Mammary epithelial cell (primary cell): ENCODE measurements at regions not wholly inside any gene's neighbourhood (a gene's known extent, or its start where the extent isn't known, plus 50 kb on each side); places are given as distances from the start of the nearest gene placed in this dataset.

Source experiments
- CTCF ChIP-seq, 2 donors: IDR thresholded peaks in 1 of 2; conservative IDR thresholded peaks in 1 of 2; 2 replicates each; pipeline ENCODE4 v1.5.1; 2011 to 2012; ENCODE audit warnings: inconsistent platforms in 2 of 2, low read length in 2 of 2, mild to moderate bottlenecking in 2 of 2, control low read depth in 1 of 2, low read depth in 1 of 2; ENCODE audit not compliant: insufficient read depth in 1 of 2; ENCODE audit errors: extremely low read depth in 1 of 2
- EZH2 ChIP-seq: IDR thresholded peaks from 2 replicates; pipeline ENCODE4 v1.6.1; 2012; ENCODE audit warnings: low read length, inconsistent platforms, borderline replicate concordance

GRCh38 chr1:83625646-83626045, 373.3 kb downstream of the TTLL7 start:
- TF ChIP-seq CTCF (conservative IDR thresholded peaks at IDR 0.05 in 1 of 2, IDR thresholded peaks at IDR 0.05 in 1 of 2; ENCODE audit: extremely low read depth in 1 of 2, insufficient read depth in 1 of 2, low read depth in 1 of 2, low read length in 2 of 2) (no peak), EZH2 (no peak)
